Activated gamma-delta T cell (primary cell): ENCODE measurements at regions not wholly inside any gene's neighbourhood (a gene's known extent, or its start where the extent isn't known, plus 50 kb on each side); places are given as distances from the start of the nearest gene placed in this dataset.
"Not testable (repeated sequence)": the region's sequence is repeated elsewhere in the genome, so short reads cannot be mapped to it uniquely, and the experiment has no call there.

ENCODE experiments used
- DNase-seq: peaks from one replicate; lab custom pipeline; 2025; lab: John Stamatoyannopoulos, UW

DNA sequence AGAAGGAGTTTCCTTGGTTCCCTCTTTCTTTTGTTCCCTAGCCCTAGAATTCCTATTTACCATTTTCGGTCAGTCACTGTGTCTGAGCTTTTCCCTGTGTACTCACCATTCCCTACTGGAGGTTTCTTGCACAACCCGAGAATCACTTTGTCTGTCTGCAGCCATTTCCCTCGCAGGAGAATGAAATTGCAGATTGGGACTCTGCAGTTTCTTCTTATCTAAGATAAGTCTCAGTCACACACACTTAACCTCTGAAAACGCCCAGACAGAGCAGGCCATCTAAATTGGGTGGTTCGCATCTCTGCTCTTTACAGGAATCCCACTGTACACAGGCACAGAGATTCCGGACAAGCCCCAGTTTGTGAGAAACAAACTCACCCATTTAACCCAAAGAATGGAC lies 58.6 kb upstream of the CNTNAP2 start:
- DNase-seq, result no peak

GRCh38 chr7:146054909-146055308 lies 61.7 kb upstream of the CNTNAP2 start:
- DNase-seq, result no peak

GRCh38 chr7:146053492-146053891 lies 63.1 kb upstream of the CNTNAP2 start:
- no peak for DNase-seq

DNA sequence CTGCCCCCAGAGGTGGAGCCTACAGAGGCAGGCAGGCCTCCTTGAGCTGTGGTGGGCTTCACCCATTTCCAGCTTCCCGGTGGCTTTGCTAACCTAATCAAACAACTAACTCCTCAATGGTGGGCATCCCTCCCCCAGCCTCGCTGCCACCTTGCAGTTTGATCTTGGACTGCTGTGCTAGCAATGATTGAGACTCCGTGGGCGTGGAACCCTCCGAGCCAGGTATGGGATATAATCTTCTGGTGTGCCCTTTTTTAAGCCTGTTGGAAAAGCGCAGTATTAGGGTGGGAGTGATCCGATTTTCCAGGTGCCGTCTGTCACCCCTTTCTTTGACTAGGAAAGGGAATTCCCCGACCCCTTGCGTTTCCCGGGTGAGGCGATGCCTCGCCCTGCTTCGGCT lies 73.3 kb upstream of the CNTNAP2 start:
- not testable (repeated sequence) for DNase-seq

GRCh38 chr7:146028251-146028750 lies 88.3 kb upstream of the CNTNAP2 start:
- DNase-seq, result no peak

DNA sequence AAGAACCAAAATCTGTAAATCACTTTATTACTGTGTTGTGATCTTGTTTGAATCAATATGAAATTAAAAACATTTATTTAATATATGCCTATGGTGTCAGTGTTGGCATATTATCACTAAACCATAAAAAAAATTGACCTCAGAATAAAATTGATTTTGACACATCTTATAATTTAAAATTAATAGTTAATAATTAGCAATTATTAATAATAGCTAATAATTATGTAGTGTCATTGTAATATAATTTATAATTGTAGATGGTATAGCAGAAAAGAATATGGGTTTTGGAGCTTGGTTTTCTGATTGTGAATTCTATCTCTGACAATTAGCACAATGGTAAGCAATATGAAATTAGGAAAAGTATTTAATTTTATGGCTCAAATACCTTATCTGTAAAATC lies 89.4 kb upstream of the CNTNAP2 start:
- no peak for DNase-seq

GRCh38 chr7:146022776-146023175 lies 93.8 kb upstream of the CNTNAP2 start:
- DNase-seq, result no peak

DNA sequence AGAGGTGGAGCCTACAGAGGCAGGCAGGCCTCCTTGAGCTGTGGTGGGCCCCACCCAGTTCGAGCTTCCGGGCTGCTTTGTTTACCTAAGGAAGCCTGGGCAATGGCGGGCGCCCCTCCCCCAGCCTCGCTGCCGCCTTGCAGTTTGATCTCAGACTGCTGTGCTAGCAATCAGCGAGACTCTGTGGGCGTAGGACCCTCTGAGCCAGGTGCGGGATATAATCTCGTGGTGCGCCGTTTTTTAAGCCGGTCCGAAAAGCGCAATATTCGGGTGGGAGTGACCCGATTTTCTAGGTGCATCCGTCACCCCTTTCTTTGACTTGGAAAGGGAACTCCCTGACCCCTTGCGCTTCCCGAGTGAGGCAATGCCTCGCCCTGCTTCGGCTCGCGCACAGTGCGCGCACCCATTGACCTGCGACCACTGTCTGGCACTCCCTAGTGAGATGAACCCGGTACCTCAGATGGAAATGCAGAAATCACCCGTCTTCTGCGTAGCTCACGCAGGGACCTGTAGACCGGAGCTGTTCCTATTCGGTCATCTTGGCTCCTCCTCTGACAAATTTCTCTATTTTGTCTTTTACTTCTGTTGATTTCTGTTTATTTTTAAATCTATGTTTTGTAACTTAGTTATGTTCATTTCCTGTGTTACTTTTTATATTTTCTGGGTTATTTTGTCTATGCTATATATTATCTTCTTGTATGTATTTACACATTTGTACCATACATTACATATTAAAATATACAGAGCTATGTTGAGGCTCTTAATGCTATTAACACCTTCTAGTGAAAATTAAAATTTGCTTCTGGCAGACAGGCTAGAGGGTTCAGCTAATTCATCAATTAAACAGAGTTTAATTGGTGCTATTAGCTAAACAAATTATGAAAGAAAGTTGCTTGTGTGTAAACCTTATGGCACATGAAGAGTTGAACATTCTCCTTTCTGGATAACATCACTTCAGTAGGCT lies 97.3 kb upstream of the CNTNAP2 start:
- DNase-seq, result not testable (repeated sequence)

- not testable (repeated sequence) for DNase-seq
Observed at GRCh38 chr7:146017366-146017765, 99.2 kb upstream of the CNTNAP2 start.

DNA sequence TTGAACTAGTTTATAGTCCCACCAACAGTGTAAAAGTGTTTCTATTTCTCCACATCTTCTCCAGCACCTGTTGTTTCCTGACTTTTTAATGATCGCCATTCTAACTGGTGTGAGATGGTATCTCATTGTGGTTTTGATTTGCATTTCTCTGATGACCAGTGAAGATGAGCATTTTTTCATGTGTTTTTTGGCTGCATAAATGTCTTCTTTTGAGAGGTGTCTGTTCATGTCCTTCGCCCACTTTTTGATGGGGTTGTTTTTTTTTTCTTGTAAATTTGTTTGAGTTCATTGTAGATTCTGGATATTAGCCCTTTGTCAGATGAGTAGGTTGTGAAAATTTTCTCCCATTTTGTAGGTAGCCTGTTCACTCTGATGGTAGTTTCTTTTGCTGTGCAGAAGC lies 102.4 kb upstream of the CNTNAP2 start:
- not testable (repeated sequence) for DNase-seq

GRCh38 chr7:146008293-146008692 lies 108.3 kb upstream of the CNTNAP2 start:
- no peak for DNase-seq

DNA sequence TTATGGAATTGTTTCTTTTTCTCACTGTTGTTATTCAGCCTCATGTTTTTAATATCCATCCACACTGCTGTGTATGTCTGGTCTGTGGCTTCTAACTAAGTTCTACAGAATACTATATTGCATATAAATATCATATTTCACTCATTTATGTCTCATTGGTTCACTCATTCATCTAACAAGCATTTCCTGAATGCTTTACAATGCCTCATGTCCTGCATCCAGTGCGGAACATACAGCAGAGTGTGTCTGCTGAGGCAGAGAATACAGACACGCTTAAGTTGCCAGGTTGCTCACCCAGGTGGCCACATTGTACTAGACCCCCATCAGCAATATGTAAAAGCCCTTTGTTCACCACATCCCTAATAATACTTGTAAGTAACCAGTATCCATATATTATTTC lies 111.8 kb upstream of the CNTNAP2 start:
- no peak for DNase-seq

DNA sequence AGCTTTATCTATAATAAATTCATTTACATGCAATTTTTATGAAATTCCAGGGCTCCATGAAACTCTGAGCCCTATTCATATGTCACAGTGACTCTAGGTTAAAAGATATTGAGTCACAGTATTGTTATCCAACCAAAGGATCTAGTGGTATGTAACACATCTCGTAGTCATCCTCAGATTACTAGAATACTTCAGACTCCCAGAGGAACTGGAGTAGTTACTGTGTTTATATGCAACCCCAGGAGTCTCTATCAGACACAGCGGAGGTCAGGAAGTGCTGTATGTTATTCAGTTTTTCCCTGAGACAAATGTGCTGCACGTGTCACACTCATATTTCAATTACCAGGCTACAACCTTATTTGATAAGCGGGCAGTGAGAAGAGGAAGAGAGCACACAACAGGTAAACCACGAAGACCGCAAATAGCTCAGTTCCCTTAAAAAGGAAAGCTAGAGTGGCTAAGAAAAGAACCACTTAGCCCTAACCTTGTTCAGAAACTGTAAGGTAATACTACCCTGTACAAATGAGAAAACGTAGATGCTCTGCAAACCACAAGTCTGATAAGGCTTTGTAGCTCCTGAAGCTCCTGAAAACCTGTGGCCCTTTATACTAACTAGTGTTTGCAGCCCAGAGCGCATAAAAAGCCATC lies 114.0 kb upstream of the CNTNAP2 start:
- DNase-seq, result no peak

GRCh38 chr7:146002008-146002407 lies 114.6 kb upstream of the CNTNAP2 start:
- DNase-seq, result no peak

DNA sequence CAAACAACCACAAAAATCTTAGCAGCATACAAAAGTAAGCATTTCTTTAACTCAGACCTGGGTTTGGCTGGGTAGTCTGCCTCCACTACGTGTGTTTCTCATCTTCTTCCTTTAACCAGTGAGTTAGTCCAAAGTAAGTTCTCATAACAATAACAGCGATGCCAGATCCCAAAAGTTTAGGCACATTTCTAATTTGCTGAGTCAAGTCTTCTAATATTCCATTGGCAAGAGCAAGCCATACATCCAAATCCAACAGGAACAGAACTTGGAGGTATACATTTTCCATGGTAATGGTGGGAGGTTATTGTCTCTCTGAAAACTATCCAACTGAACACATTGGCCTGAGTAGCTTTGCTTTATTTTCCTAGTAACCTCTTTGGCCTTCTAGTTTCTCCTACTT lies 115.7 kb upstream of the CNTNAP2 start:
- DNase-seq, result no peak

DNA sequence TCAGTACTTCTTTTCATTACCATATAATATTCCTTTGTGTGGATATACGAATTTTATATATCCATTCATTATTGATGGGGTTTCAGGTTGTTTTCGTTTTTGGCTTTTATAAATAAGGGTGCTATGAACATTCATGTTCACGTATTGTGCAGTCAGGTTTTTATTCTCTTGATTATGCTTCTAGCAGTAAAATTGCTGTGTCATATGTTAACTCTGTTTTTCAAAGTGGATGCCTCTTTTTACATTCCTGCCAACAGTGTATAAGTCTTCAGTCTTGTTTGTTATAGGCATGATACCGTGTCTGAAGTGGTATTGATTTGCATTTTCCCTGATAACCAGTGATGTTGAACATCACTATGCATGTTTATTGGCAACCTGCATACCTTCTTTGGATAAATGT lies 127.1 kb upstream of the CNTNAP2 start:
- no peak for DNase-seq

DNA sequence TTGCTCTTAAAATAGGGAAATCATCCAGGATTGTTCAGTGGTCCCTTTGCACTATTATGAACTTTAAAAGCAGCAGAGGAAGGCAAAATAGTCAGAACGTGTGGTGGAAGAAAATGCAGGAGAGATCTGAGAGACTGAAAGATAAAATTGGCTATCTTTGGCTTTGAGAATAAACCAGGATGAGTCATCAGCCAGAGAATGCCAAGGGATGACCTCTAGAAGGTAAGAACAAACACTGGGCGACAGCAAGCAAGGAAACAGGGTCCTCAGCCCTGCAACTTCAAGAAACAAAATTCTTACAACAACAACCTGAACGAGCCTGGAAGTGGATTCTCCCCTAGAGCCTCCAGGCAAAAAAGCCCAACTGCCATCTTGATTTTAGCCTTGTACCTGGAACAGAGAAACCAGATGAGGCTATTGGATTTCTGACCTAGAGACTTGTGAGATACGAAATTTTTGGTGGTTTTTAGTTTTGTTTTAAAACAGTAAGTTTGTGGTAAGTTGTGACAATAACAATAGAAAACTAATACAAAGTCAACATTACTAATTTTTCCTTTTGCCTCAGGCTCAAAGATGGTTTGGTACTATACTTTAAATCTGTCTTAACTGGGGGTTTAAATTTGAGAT lies 130.2 kb upstream of the CNTNAP2 start:
- no peak for DNase-seq

- DNase-seq, result no peak
Observed at GRCh38 chr7:145978769-145979168, 137.8 kb upstream of the CNTNAP2 start.

DNA sequence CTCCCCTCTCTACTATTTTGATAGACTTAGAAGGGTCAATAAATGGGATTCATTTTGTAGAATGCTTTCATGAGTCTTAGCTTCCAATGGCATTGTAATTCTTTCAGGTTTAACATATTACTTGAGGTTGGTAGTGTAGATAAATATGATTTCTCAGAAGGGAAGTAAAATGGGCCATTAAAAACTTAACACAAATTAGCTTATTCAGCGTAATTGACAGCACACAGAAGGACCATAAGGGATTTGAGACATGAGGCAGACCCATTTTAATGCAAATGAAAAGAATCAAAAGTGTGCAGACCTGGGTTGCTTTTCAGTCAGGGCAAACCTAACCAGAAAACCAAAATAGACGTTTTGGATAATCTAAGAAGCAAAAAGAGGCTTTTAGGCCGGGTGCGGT lies 156.6 kb upstream of the CNTNAP2 start:
- no peak for DNase-seq

DNA sequence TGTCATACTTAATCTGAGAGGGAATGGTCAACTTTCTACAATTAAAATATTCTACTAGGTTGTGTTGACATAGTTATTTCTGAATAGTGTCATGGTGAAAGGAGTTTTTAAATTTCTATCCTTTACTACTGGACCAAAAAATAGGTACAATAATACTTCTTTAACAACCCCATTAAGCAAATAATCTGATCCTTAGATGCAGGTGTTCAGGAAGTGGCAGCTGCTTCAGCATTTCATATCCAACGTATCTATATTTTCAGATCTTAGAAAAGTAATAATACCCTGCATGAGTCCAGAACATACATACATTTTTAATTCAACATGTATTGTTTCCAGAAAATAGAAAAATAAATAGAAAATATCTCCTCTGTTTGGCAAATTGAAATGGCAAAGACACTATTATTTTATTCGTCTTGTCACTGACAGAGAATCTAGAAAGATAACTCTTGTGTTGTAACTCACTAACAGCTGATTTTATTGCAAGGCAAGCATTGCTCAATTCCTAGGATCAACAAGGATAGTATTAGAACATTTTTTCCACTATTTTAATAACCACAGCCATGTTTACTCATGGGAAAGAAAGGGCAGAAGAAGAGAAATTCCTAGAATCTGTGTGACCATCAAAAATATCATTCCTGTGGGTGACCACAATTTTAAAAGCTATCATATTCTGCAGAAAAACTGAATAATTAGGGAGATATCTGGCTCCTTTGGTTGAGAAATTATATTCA lies 159.3 kb upstream of the CNTNAP2 start:
- DNase-seq, result no peak

GRCh38 chr7:145951566-145951965 lies 165.0 kb upstream of the CNTNAP2 start:
- DNase-seq, result no peak

DNA sequence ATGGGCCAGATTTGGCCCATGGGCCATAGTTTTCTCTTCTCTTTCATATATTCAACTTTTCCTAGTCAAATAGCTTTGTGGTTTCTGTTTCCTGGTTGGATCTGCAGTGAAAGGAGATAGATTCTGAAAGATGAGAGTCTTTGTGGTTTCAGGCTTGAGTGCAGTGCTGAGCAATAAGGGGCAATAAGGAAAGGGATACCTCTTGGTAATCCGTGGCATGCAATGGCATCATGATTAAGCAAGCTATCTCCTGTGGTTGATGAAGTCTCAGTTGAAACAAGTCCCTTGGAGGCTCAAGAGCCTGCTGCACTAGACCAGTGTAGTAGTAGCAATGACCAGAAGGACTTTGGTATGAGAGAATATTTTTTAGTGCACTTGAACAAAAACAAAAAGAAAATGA lies 187.7 kb upstream of the CNTNAP2 start:
- DNase-seq, result no peak
